Activated CD8-positive, alpha-beta T cell treated with anti-CD3 and anti-CD28 coated beads for 36 hours (primary cell): ENCODE measurements at regions not wholly inside any gene's neighbourhood (a gene's known extent, or its start where the extent isn't known, plus 50 kb on each side); places are given as distances from the start of the nearest gene placed in this dataset.

Experiments
- ATAC-seq: fragments of 200-7000 bp; cut with Tn5 transposase; one replicate; pipeline ENCODE4 v1.10.0; 2021; ENCODE audit warnings: mild to moderate bottlenecking, moderate library complexity
- CTCF ChIA-PET: fragments of 350-600 bp; sonication (Branson Sonifier 250); formaldehyde crosslinking; loops from one replicate; lab custom pipeline; 2021; ENCODE audit warnings: antibody characterized with exemption; lab: Charles Lee
- POLR2A ChIA-PET: fragments of 350-600 bp; sonication (Branson Sonifier 250); formaldehyde crosslinking; loops from one replicate; lab custom pipeline; 2021; ENCODE audit warnings: antibody characterized with exemption; lab: Charles Lee
- DNase-seq: peaks from one replicate; pipeline ENCODE4 v3.0.0-alpha.2; 2020
- H3K27ac Mint-ChIP-seq: one replicate; pipeline ENCODE4 v1.8.0; 2021; ENCODE audit warnings: mild to moderate bottlenecking, mixed read lengths
- H3K27me3 Mint-ChIP-seq: one replicate; pipeline ENCODE4 v1.8.0; 2021; ENCODE audit warnings: mixed read lengths
- H3K36me3 Mint-ChIP-seq: one replicate; pipeline ENCODE4 v1.8.0; 2021; ENCODE audit warnings: low read depth, mixed read lengths
- H3K4me1 Mint-ChIP-seq: one replicate; pipeline ENCODE4 v1.8.0; 2021; ENCODE audit warnings: low read depth, mixed read lengths
- H3K4me3 Mint-ChIP-seq: one replicate; pipeline ENCODE4 v1.8.0; 2021; ENCODE audit warnings: mild to moderate bottlenecking, moderate library complexity, mixed read lengths
- H3K9me3 Mint-ChIP-seq: one replicate; pipeline ENCODE4 v1.8.0; 2021; ENCODE audit warnings: mixed read lengths
- CTCF ChIP-seq: fragments of 200-600 bp; IDR thresholded peaks from one replicate; pipeline ENCODE4 v1.8.0; 2022; ENCODE audit warnings: antibody characterized with exemption, mild to moderate bottlenecking
- intact Hi-C: fragments of 100-400 bp; cut with micrococcal nuclease; formaldehyde crosslinking; loops from one replicate; pipeline ENCODE4 v1.10.0; 2022

DNA sequence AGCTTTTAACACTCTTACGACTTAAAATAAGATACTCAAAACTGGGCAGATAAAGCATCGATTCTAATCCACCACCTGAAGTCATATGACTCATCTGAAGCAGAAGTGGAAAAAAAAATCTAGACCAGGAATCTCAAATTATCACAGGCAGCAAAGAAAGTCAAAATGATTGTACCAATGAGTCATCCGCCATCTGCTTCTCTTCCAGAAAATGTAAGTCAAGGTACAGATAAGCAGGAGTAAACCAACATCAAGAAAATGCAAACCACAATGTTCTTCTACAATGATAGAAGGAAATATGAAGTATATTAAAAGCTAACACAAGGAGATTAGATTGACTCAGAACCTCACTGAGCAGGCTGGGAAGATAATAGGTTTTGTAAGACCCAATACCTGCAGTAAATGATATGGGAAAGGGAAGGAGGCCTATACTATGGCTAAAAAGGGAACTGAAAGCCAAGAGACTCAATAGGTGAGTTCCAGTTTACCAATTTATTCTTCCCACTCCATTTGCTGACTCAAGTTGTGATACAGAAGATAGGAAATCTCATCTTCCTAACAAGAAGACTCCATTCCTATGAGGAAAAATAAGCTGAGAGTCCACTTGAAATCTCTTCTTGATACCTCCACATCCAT, 88.4 kb upstream of the TET2 start:
- intact Hi-C loops, result no loop called here
- ChIA-PET CTCF (no interaction called here), POLR2A (interaction anchor here (1.5 kb wide), 1 partner anchor 415 kb away, joined by 3 read pairs; the partner anchor contains the start of gene PPA2)
- no peak overlapping the region for H3K4me3 Mint-ChIP-seq
- no peaks in the 10 kb centered on the region for H3K36me3 Mint-ChIP-seq
- peaks cover 45% of the 10 kb centered on the region for H3K4me1 Mint-ChIP-seq
- ATAC-seq, result peak; percentile 3
- no peak for DNase-seq
- H3K27ac Mint-ChIP-seq, result peak overlapping the region; percentile 33
- no peaks in the 10 kb centered on the region for H3K27me3 Mint-ChIP-seq
- TF ChIP-seq CTCF, result no peak
- H3K9me3 Mint-ChIP-seq, result no peaks in the 10 kb centered on the region

GRCh38 chr4:105059337-105059736, 87.3 kb upstream of the TET2 start:
- Mint-ChIP-seq H3K27ac (peak overlapping the region; percentile 35), H3K4me1 (peaks cover 52% of the 10 kb centered on the region), H3K36me3 (no peaks in the 10 kb centered on the region), H3K9me3 (no peaks in the 10 kb centered on the region), H3K4me3 (no peak overlapping the region), H3K27me3 (no peaks in the 10 kb centered on the region)
- CTCF ChIA-PET, result no interaction called here
- peak; percentile 10 for DNase-seq
- TF ChIP-seq CTCF, result no peak
- intact Hi-C loops, result no loop called here
- peak; percentile 22 for ATAC-seq
- POLR2A ChIA-PET, result interaction anchor here (1.0 to 1.5 kb wide), 2 partner anchors 9 to 414 kb away, joined by 3 read pairs; partner anchors contain the start of gene PPA2

GRCh38 chr4:105060628-105061027, 86.0 kb upstream of the TET2 start:
- H3K4me1 Mint-ChIP-seq, result peaks cover 52% of the 10 kb centered on the region

GRCh38 chr4:105061136-105061696, 85.5 kb upstream of the TET2 start:
- DNase-seq (peak; percentile 70), ATAC-seq (peak; percentile 60)
- H3K27ac Mint-ChIP-seq, result peak overlapping the region; percentile 89
- no peaks in the 10 kb centered on the region for H3K27me3 Mint-ChIP-seq
- peak overlapping the region; percentile 51 for H3K4me3 Mint-ChIP-seq
- no peaks in the 10 kb centered on the region for H3K9me3 Mint-ChIP-seq
- no peak for TF ChIP-seq CTCF
- no peaks in the 10 kb centered on the region for H3K36me3 Mint-ChIP-seq
- intact Hi-C loops, result loop anchor here (2.0 to 5.0 kb wide), 5 partner anchors 86 to 411 kb away; partner anchors contain the start of genes PPA2 and TET2
- peaks cover 52% of the 10 kb centered on the region for H3K4me1 Mint-ChIP-seq
- CTCF ChIA-PET, result interaction anchor here (1.3 to 1.4 kb wide), 2 partner anchors 200 to 410 kb away, joined by 4 read pairs; no protein-coding TSS in a partner anchor
- POLR2A ChIA-PET, result interaction anchor here (1.1 kb wide), 2 partner anchors 86 to 412 kb away, joined by 3 read pairs; partner anchors contain the start of gene TET2

More at GRCh38 chr4:105060628-105061027, 86.0 kb upstream of the TET2 start:
- no peak overlapping the region for H3K4me3 Mint-ChIP-seq
- ChIA-PET CTCF (interaction anchor here (1.4 kb wide), 1 partner anchor 200 kb away, joined by 4 read pairs; no protein-coding TSS in a partner anchor), POLR2A (interaction anchor here (0.6 kb wide), 1 partner anchor 597 kb away, joined by 3 read pairs; no protein-coding TSS in a partner anchor)
- no peaks in the 10 kb centered on the region for H3K27me3 Mint-ChIP-seq
- peak; percentile 68 for DNase-seq
- ATAC-seq, result peak; percentile 85
- no peak for TF ChIP-seq CTCF
- H3K27ac Mint-ChIP-seq, result peak overlapping the region; percentile 89
- H3K36me3 Mint-ChIP-seq, result no peaks in the 10 kb centered on the region
- intact Hi-C loops, result loop anchor here (2.0 to 5.0 kb wide), 5 partner anchors 87 to 412 kb away; partner anchors contain the start of genes PPA2 and TET2
- H3K9me3 Mint-ChIP-seq, result no peaks in the 10 kb centered on the region
